ENCODE measurements at regions not wholly inside any gene's neighbourhood (a gene's known extent, or its start where the extent isn't known, plus 50 kb on each side); places are given as distances from the start of the nearest gene placed in this dataset. TPM values are rescaled to one million over a fixed set of nuclear protein-coding genes. Genes with fewer than 3 reads are reported as not detected.
A peak's percentile ranks its signal among the peaks of the same experiment; 100 is the strongest.

DNA sequence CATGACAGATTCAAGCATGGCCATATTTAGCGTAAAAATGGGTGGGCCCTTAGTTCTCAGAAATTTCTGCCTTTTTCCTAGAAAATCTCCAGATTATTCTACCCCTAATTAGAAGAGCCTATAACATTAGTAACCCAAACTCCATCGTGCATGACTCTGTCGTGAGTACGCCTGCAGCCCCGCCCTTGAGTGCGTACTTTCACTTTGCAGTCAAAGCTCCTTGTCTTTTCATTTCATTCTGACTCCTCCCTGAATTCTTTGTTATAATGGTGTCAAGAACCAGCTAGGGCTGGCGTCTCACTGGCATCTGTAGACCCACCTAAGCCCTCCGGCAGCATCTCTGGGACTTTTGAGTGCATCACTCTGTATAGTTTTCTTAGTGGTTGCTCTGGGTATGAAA lies 61.7 kb upstream of the NOX3 start:
- Histone ChIP-seq H3K4me1 (ENCODE audit: low read depth) (no peaks in the 10 kb centered on the region), H3K9me3 (no peaks in the 10 kb centered on the region), H3K36me3 (ENCODE audit: low read depth) (no peaks in the 10 kb centered on the region), H3K4me3 (no peak overlapping the region)
- TF ChIP-seq, protein P1, sequence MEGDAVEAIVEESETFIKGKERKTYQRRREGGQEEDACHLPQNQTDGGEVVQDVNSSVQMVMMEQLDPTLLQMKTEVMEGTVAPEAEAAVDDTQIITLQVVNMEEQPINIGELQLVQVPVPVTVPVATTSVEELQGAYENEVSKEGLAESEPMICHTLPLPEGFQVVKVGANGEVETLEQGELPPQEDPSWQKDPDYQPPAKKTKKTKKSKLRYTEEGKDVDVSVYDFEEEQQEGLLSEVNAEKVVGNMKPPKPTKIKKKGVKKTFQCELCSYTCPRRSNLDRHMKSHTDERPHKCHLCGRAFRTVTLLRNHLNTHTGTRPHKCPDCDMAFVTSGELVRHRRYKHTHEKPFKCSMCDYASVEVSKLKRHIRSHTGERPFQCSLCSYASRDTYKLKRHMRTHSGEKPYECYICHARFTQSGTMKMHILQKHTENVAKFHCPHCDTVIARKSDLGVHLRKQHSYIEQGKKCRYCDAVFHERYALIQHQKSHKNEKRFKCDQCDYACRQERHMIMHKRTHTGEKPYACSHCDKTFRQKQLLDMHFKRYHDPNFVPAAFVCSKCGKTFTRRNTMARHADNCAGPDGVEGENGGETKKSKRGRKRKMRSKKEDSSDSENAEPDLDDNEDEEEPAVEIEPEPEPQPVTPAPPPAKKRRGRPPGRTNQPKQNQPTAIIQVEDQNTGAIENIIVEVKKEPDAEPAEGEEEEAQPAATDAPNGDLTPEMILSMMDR (IDR thresholded peaks at IDR 0.05), result no peak
- intact Hi-C loops (cut with DNase I, micrococcal nuclease), result no loop called here
- ATAC-seq (peak; percentile 65), DNase-seq (peak in 2 of 3 donors; percentile 24 to 28)

DNA sequence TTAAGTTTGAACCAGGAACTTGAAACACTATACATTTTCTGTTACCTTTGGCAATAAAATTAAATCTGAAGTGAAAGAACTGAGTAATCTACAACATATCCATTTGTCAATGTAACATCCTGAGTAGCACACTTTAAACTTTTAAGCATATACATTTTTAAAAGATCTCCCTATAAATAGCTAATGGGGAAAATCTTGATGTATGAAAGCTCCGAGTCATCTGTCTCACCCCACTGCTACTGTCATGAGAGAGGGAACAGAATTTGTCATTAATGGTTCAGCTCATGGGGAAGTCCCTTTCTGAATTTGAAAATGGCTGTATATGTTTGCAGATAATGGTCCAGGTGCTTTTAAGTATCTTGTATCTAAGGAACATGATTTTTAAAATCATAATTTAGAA lies 55.2 kb upstream of the NOX3 start:
- no peaks in the 10 kb centered on the region for H3K4me1 ChIP-seq (ENCODE audit: low read depth)
- no peak overlapping the region for H3K4me3 ChIP-seq
- TF ChIP-seq, protein P1 (IDR thresholded peaks at IDR 0.05), result no peak
- no peaks in the 10 kb centered on the region for H3K36me3 ChIP-seq (ENCODE audit: low read depth)
- no peaks in the 10 kb centered on the region for H3K9me3 ChIP-seq
- intact Hi-C loops (cut with DNase I, micrococcal nuclease), result no loop called here
- no peak for ATAC-seq
- no peak for DNase-seq

DNA sequence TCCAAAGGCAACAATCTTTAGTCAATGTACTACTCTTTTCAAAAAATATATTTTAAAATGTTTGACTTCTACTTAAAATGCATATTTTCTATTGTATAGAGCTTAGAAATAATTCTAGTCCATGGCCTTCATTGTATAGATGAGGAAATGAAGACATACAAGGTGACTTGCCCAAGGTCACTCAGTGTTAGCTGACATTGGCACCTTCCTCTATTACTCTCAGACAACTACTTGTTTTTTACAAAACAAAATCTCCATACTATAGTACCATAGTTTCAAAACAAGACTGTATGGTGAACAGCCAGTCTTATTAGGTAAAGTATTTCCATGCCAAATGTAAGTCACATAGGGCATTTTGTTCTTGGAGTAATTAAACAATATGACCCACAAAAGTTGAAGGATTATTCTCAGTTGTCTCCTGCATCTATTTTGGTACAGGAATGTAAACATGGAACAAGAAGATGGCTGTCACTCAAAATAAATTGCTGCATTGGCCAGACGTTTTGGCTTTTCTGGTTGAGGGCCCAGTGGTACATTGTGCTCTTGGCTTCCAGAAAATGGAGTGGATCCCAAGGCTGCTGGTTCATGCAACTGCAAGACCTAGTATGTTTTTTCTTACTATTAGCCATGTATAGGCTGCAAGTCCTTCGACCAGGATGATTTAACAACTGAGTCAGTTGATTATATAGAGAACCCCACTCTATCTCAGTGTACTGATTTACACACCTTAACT lies 54.3 kb upstream of the NOX3 start:
- TF ChIP-seq, protein P1 (IDR thresholded peaks at IDR 0.05), result no peak
- ATAC-seq (no peak), DNase-seq (no peak)
- no peaks in the 10 kb centered on the region for H3K36me3 ChIP-seq (ENCODE audit: low read depth)
- no peak overlapping the region for H3K4me3 ChIP-seq
- no peaks in the 10 kb centered on the region for H3K4me1 ChIP-seq (ENCODE audit: low read depth)
- intact Hi-C loops (cut with DNase I, micrococcal nuclease), result no loop called here
- H3K9me3 ChIP-seq, result no peaks in the 10 kb centered on the region

DNA sequence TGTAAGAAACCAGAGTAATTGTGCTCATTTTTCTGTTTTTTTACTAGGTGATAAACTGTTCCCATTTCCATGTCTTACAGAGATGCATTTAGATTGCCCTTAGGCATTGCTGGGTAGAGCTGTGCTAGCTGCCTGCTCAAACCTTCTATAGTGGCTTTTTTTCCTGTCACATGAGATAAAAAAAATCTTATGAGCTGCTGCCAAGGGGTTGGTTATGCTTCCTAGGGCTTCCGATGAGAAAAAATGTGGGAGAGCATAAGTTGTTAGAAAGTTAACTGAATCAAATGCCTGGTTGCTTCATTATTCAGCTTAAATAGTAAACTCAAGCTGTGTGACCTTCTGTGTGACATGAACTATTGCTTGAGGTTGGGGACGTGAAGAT lies 50.0 kb upstream of the NOX3 start:
- intact Hi-C loops (cut with DNase I, micrococcal nuclease), result no loop called here
- TF ChIP-seq, protein P1 (IDR thresholded peaks at IDR 0.05), result no peak
- Histone ChIP-seq H3K36me3 (ENCODE audit: low read depth) (no peaks in the 10 kb centered on the region), H3K4me1 (ENCODE audit: low read depth) (no peaks in the 10 kb centered on the region), H3K4me3 (no peak overlapping the region), H3K9me3 (peaks cover 5% of the 10 kb centered on the region)
- ATAC-seq, result no peak
- no peak for DNase-seq

Small RNA genes lying in the stretch of these regions (microRNA-seq; reads per million reads assigned to microRNA genes)
- gene MIR1202, result not detected

Data from mucosa of descending colon (tissue), 3 donors.